Stimulated activated CD4-positive, alpha-beta T cell treated with anti-CD3 and anti-CD28 coated beads, Interleukin-1b, Interleukin-23, amount 100 ng/mL, for 24 hours (primary cell): ENCODE measurements at regions not wholly inside any gene's neighbourhood (a gene's known extent, or its start where the extent isn't known, plus 50 kb on each side); places are given as distances from the start of the nearest gene placed in this dataset.
"Not testable (repeated sequence)": the region's sequence is repeated elsewhere in the genome, so short reads cannot be mapped to it uniquely, and the experiment has no call there.

Source experiments
- DNase-seq, 4 experiments: peaks; one replicate each; pipeline ENCODE4 v3.0.0-alpha.2; 2020; ENCODE audit warnings: low read depth in 4 of 4, low spot score in 1 of 4

- DNase-seq = no peak
Measured at GRCh38 chr17:43315858-43316521, 82.2 kb upstream of the RNU2-1 start.

GRCh38 chr17:43315369-43315768, 81.6 kb upstream of the RNU2-1 start:
- no peak for DNase-seq

- no peak for DNase-seq
Measured at GRCh38 chr17:43314611-43315011, 80.8 kb upstream of the RNU2-1 start.

DNA sequence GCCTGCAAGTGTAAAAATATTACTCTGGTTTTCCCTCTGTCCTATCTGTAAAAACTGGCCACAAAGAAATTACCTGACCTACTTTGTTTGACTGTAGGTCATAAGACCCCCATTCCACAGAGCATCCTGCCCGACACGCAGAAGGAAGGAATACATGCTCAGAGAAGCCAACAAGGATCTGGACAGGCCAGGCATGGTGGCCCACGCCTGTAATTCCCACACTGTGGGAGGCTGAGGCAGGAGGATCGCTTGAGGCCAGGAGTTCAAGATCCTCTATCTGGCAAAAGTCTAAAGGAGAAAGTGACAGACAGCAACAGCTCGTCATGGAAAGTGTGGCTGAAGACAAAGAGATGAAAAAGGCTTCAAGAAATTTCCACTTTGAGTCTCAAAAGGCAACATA, 78.2 kb upstream of the RNU2-1 start:
- DNase-seq = no peak

- no peak for DNase-seq
Measured at GRCh38 chr17:43309505-43310332, 75.9 kb upstream of the RNU2-1 start.

GRCh38 chr17:43308999-43309398, 75.2 kb upstream of the RNU2-1 start:
- DNase-seq = no peak

- not testable (repeated sequence) for DNase-seq
Measured at GRCh38 chr17:43304792-43305191, 71.0 kb upstream of the RNU2-1 start.

- DNase-seq = not testable (repeated sequence)
Measured at GRCh38 chr17:43303049-43303448, 69.3 kb upstream of the RNU2-1 start.

- not testable (repeated sequence) for DNase-seq
Measured at GRCh38 chr17:43299300-43300076, 65.7 kb upstream of the RNU2-1 start.

DNA sequence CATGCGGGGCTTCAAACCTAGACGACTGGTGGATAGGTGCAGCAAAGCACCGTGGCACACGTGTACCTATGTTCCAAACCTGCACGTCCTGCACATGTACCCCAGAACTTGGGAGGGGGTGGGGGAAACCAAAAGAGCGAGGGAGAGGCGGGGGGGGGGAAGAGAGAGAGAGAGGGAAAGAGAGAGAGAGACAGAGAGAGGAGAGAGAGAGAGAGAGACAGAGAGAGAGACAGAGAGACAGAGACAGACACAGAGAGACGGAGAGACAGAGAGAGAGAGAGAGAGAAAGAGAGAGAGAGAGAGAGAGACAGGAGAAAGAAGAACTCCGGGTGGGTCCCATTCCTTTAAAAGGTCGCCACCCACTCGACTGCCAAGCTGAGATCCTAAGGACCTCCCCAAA, 55.9 kb upstream of the RNU2-1 start:
- not testable (repeated sequence) for DNase-seq

DNA sequence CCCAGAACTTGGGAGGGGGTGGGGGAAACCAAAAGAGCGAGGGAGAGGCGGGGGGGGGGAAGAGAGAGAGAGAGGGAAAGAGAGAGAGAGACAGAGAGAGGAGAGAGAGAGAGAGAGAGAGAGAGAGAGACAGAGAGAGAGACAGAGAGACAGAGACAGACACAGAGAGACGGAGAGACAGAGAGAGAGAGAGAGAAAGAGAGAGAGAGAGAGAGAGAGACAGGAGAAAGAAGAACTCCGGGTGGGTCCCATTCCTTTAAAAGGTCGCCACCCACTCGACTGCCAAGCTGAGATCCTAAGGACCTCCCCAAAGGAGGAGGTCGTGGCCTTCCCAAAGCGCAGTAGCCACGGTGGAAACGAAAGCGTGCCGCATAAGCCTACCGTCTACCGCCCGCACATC, 49.8 kb upstream of the RNU2-1 start:
- not testable (repeated sequence) for DNase-seq
